ENCODE measurements at regions not wholly inside any gene's neighbourhood (a gene's known extent, or its start where the extent isn't known, plus 50 kb on each side); places are given as distances from the start of the nearest gene placed in this dataset.

- TF ChIP-seq CTCF (conservative IDR thresholded peaks at IDR 0.05; ENCODE audit: low read length) (no peak), EZH2phosphoT487 (IDR thresholded peaks at IDR 0.05; ENCODE audit: borderline replicate concordance) (no peak)
Observed at GRCh38 chr2:224102991-224103390, 63.9 kb upstream of the SERPINE2 start.
